ENCODE measurements at regions not wholly inside any gene's neighbourhood (a gene's known extent, or its start where the extent isn't known, plus 50 kb on each side); places are given as distances from the start of the nearest gene placed in this dataset.
"Not testable (repeated sequence)": the region's sequence is repeated elsewhere in the genome, so short reads cannot be mapped to it uniquely, and the experiment has no call there.

DNA sequence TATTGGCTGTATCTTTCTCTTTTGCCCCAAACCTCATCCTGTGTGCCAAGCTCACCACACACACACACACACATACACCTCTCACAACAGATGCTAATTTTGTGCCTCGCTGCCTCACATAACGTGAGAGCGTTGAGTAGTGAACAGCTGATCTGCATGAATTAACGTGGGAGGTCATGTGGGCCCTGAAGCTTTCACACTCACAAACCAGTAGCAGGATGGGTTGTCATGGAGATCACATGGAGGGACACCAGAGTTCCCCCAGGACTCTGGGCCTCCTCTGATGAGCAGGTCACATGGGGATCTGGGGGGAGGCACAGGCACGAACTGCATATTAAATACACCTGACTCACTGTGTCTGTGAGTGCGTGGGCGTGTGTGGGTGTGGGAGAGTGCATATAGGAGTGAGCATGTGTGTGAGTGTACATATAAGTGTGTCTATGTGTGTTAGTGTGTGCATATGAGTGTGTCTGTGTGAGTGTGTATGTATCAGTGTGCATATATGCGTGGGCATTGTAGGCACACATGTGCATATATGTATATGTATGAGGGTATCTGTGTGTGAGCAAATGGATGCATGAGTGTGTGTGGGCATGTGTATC lies 62.7 kb upstream of the SULF2 start:
- intact Hi-C loops (cut with DNase I, micrococcal nuclease) = no loop called here
- no peaks in the 10 kb centered on the region for H3K9me3 ChIP-seq

DNA sequence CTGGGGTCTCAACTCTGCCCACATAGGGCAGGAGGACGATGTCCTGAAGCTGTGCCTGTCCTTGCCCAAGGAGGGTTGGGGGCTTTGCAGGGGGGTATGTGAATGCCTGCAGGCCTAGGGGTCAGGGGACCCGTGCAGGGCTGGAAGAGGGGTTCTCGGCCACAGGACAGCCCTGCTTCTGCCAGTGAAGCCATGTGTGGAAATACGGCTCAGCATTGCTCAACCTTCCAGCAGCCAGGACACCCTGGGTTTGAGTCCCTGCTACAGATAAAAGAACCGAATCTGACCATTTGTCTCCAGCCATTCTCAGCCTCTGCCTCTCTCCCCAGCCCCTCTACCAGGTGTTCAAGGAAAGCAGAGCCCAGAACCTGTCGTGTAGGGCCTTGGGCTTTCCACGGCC lies 61.9 kb upstream of the SULF2 start:
- H3K9me3 ChIP-seq; H3K4me1 ChIP-seq (ENCODE audit: low read depth); ATAC-seq; H3K4me3 ChIP-seq; DNase-seq; intact Hi-C loops (cut with DNase I, micrococcal nuclease); H3K36me3 ChIP-seq (ENCODE audit: low read depth): not testable (repeated sequence)

More for the DNA sequence above, 62.7 kb upstream of the SULF2 start:
- Histone ChIP-seq H3K4me3 (no peak overlapping the region), H3K36me3 (ENCODE audit: low read depth) (no peaks in the 10 kb centered on the region), H3K4me1 (ENCODE audit: low read depth) (no peaks in the 10 kb centered on the region)
- TF ChIP-seq CTCF (IDR thresholded peaks at IDR 0.05) = no peak
- no peak for DNase-seq
- ATAC-seq = no peak

GRCh38 chr20:47846651-47847050 lies 61.4 kb upstream of the SULF2 start:
- ATAC-seq = not testable (repeated sequence)

DNA sequence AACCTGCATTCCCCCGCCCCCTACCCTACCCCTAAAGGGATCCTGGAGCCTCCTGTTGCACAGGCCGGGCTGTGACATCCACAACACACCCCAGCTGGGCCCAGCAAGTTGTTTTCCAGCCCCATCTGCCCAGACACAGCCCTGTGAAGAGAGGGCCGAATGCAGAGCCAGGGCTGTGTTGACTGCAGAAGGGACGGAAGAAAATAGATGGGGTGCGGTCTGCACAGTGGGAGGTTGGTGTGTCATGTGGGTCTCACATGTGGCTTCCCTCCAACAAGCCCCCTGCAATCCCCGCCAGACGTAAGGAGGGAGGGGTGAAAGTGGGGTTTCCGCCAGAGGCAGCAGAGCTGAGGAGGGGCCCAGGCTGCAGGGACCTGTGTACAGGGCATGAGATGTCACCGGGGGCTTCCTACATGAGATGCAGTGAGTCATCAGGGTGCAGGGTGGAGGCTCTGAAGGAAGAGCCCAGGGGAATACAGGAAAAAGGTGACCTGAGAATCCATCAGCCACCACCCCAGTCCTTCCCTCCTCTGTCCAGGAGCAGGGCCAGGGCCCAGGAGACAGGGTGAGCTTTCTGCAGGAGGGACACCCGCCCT lies 60.2 kb upstream of the SULF2 start:
- DNase-seq; H3K9me3 ChIP-seq; H3K4me1 ChIP-seq (ENCODE audit: low read depth); ATAC-seq; H3K36me3 ChIP-seq (ENCODE audit: low read depth); H3K4me3 ChIP-seq; intact Hi-C loops (cut with DNase I, micrococcal nuclease): not testable (repeated sequence)

More at GRCh38 chr20:47846651-47847050, 61.4 kb upstream of the SULF2 start:
- H3K4me1 ChIP-seq (ENCODE audit: low read depth); DNase-seq; intact Hi-C loops (cut with DNase I, micrococcal nuclease); H3K4me3 ChIP-seq; H3K36me3 ChIP-seq (ENCODE audit: low read depth); H3K9me3 ChIP-seq: not testable (repeated sequence)

DNA sequence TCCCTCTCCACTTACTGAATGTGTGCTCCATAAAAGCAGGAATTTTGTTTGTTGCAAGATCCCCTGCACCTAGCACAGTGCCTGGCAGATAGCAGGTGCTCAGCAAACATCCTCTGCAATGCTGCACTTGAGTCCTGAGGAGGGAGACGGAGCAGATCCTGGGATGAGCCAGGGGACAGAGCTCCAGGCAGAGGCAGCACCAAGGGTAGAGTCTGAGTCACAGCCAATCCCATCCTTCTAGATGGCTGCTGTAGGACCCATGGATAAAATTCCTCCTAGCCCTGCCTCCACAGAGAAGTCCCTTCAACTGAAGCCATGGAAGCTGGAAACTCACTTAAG lies 59.3 kb upstream of the SULF2 start:
- ATAC-seq; DNase-seq; H3K36me3 ChIP-seq (ENCODE audit: low read depth); H3K9me3 ChIP-seq; intact Hi-C loops (cut with DNase I, micrococcal nuclease); H3K4me1 ChIP-seq (ENCODE audit: low read depth); H3K4me3 ChIP-seq: not testable (repeated sequence)

GRCh38 chr20:47843886-47844567 lies 58.7 kb upstream of the SULF2 start:
- ATAC-seq (no peak), DNase-seq (no peak)
- Histone ChIP-seq H3K4me1 (ENCODE audit: low read depth) (no peaks in the 10 kb centered on the region), H3K4me3 (no peak overlapping the region), H3K9me3 (no peaks in the 10 kb centered on the region), H3K36me3 (ENCODE audit: low read depth) (no peaks in the 10 kb centered on the region)
- intact Hi-C loops (cut with DNase I, micrococcal nuclease) = no loop called here
- no peak for TF ChIP-seq CTCF (IDR thresholded peaks at IDR 0.05)

DNA sequence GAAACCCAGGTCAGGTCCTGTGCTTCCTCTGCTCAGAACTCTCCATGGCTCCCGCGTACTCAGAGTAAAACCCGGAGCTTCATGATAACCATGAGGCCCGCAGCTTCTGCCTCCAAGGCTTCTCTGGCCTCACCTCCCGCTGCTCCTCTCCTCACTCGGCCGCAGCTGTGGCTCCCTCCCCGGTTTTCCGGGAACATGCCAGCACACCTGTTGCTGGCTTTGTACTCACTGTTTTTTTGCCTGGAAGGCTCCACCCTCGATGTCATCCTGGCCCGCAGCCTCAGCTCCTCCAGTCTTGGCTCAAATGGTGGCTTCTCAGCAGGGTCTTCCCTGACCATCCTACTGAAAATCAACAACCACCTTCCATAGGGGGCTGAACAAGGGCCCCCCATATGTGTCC lies 57.7 kb upstream of the SULF2 start:
- H3K4me1 ChIP-seq (ENCODE audit: low read depth); H3K4me3 ChIP-seq; H3K9me3 ChIP-seq; DNase-seq; ATAC-seq; intact Hi-C loops (cut with DNase I, micrococcal nuclease); H3K36me3 ChIP-seq (ENCODE audit: low read depth): not testable (repeated sequence)

- H3K9me3 ChIP-seq; H3K4me3 ChIP-seq; DNase-seq; ATAC-seq; intact Hi-C loops (cut with DNase I, micrococcal nuclease); H3K36me3 ChIP-seq (ENCODE audit: low read depth); H3K4me1 ChIP-seq (ENCODE audit: low read depth): not testable (repeated sequence)
These were observed 56.7 kb upstream of the SULF2 start for GRCh38 chr20:47842004-47842403.

- DNase-seq; H3K4me1 ChIP-seq (ENCODE audit: low read depth); ATAC-seq; H3K4me3 ChIP-seq; H3K9me3 ChIP-seq; intact Hi-C loops (cut with DNase I, micrococcal nuclease); H3K36me3 ChIP-seq (ENCODE audit: low read depth): not testable (repeated sequence)
These were observed 51.1 kb upstream of the SULF2 start for GRCh38 chr20:47836256-47836817.
